SK-N-MC (cell line): ENCODE measurements at regions not wholly inside any gene's neighbourhood (a gene's known extent, or its start where the extent isn't known, plus 50 kb on each side); places are given as distances from the start of the nearest gene placed in this dataset.
A peak's percentile ranks its signal among the peaks of the same experiment; 100 is the strongest.

Source experiments
- DNase-seq: peaks from one replicate; pipeline ENCODE4 v3.0.0-alpha.2; 2011; ENCODE audit warnings: low read depth, low spot score
- H3K27ac ChIP-seq: fragments of 200-600 bp; sonication (generic); 2 replicates; pipeline ENCODE4 v1.5.1; 2016; ENCODE audit warnings: mixed run types
- H3K36me3 ChIP-seq: fragments of 200-600 bp; sonication (generic); 2 replicates; pipeline ENCODE4 v1.6.1; 2017; ENCODE audit warnings: antibody characterized with exemption, low read length, mixed read lengths; ENCODE audit not compliant: insufficient read depth
- H3K4me3 ChIP-seq: fragments of 200-600 bp; sonication (generic); 2 replicates; pipeline ENCODE4 v1.5.1; 2016
- H3K9ac ChIP-seq: fragments of 200-600 bp; sonication (generic); 2 replicates; pipeline ENCODE4 v1.8.0; 2017; ENCODE audit warnings: mixed run types, mixed read lengths; ENCODE audit not compliant: insufficient read length
- H3K9me3 ChIP-seq: fragments of 200-600 bp; sonication (generic); 2 replicates; pipeline ENCODE4 v1.6.1; 2017; ENCODE audit warnings: low read depth, mild to moderate bottlenecking, antibody characterized with exemption, low read length, moderate library complexity, mixed read lengths
- EZH2 ChIP-seq: fragments of 200-600 bp; sonication (generic); IDR thresholded peaks from one replicate; pipeline ENCODE4 v1.6.1; 2017; ENCODE audit warnings: antibody characterized with exemption
- FOXP2 ChIP-seq: optimal IDR thresholded peaks from 2 replicates; pipeline ENCODE3; 2011; ENCODE audit warnings: mild to moderate bottlenecking, moderate library complexity; ENCODE audit not compliant: insufficient read depth; ENCODE audit errors: extremely low read length, control extremely low read depth
- POLR2AphosphoS5 ChIP-seq: IDR thresholded peaks from 2 replicates; pipeline ENCODE4 v1.6.1; 2012; ENCODE audit warnings: mild to moderate bottlenecking, low read depth, low read length, borderline replicate concordance

DNA sequence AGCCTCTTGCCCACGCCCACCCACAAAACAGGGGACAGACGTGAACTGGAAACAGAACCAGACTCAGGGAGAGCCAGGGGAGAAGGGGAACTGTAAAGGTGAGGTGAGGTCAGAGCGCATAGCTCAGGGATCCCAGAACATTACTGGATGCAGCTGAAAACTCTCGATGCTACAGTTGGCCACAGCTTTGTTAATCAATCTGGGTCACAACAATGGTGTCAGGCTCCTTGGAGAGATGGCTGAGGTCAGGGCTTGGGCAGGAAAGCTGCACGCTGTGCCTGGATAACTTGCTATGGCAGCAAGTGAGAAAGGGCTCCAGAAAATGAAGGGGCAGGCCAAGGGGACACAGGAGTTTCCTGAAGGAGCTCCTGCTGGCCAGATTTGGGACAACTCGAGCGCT is 263.3 kb downstream of the TFCP2L1 start:
- Histone ChIP-seq H3K4me3 (no peak overlapping the region), H3K36me3 (no peaks in the 10 kb centered on the region), H3K27ac (no peak overlapping the region), H3K9ac (no peak overlapping the region), H3K9me3 (no peaks in the 10 kb centered on the region)
- TF ChIP-seq POLR2AphosphoS5 = no peak
- TF ChIP-seq EZH2 = no peak
- TF ChIP-seq FOXP2 = no peak
- DNase-seq = no peak

DNA sequence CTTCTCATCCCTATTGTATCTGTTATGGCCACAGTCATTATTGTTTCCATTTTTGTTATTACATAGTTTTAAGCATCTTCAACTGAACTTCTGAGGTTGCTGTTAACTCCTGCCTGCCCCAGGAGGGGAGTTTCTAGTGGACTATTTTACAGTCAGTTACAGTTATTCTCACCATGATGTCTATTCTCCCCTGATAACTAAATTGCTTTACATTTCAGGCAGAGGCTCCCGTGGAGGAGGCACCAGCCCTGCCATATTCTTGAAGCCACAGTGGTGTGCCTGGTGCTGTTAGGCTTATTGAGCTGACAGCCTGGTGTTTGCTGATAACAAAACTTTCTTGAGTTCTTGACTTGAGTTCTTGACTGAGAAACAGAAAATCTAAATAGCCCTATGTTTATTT is 256.4 kb downstream of the TFCP2L1 start:
- H3K4me3 ChIP-seq = no peak overlapping the region
- H3K9me3 ChIP-seq = no peaks in the 10 kb centered on the region
- no peak overlapping the region for H3K27ac ChIP-seq
- no peak for TF ChIP-seq POLR2AphosphoS5
- TF ChIP-seq FOXP2 = no peak
- no peak overlapping the region for H3K9ac ChIP-seq
- H3K36me3 ChIP-seq = no peaks in the 10 kb centered on the region
- no peak for DNase-seq

DNA sequence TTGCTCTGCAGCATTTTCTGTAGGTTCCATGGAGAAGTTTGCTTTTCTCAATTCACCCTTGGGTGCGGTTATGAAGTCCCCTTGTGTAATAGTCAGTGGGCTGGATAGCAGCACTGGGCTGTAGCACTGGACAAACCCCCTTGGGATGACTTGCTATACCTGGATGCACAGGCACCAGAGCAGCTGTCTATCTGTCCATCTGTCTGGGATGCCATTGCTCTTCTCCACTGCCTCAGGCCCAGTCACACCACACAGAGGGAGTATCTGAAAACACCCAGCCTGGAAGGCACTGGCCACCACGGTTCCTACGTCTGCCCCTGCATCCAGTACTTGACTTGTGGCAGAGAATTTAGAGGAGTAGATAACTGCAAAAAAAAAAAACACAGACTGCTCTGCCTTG is 254.5 kb downstream of the TFCP2L1 start:
- DNase-seq = no peak
- Histone ChIP-seq H3K9me3 (no peaks in the 10 kb centered on the region), H3K4me3 (no peak overlapping the region), H3K9ac (no peak overlapping the region), H3K27ac (no peak overlapping the region), H3K36me3 (no peaks in the 10 kb centered on the region)
- TF ChIP-seq FOXP2 = no peak

DNA sequence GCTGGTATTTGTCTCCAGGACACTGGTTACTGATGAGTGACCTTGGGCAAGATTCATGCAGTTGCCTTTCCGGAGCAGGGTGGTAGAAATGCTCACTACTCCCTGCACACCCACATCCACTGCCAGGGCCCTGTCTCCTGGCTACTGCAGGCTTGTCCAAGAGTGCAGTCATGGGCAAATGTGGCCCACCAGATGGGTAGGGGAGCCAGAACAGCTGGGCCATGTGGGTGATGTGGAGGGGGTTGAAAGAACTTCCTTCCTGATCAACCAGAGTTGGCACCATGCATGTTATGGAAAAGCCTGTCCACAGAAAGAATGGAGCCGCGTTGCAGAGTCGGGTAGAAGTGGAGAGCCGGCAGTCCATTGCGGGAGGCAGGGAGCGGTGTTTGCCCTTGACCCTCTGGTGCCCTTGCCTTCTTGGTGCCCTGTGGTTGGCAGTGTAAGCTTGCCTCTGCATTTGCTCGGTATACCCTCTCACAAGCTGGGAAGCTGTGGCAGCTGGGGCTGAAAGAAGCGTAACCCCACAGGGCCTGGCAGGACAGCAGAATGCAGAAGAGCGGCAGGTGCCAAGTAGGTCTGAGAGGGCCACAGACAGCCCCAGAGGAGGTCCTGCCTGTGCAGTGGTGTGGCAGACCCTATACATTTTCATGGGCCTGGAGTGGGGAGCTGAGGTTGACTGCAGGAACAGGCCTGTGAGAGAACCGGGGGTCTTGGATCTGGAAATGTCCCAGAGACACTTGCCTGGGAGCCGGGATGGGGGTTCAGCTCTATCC is 253.2 kb downstream of the TFCP2L1 start:
- H3K9me3 ChIP-seq = no peaks in the 10 kb centered on the region
- no peak overlapping the region for H3K4me3 ChIP-seq
- no peak overlapping the region for H3K9ac ChIP-seq
- H3K27ac ChIP-seq = no peak overlapping the region
- TF ChIP-seq POLR2AphosphoS5 (no peak), FOXP2 (no peak), EZH2 (no peak)
- H3K36me3 ChIP-seq = no peaks in the 10 kb centered on the region
- no peak for DNase-seq

DNA sequence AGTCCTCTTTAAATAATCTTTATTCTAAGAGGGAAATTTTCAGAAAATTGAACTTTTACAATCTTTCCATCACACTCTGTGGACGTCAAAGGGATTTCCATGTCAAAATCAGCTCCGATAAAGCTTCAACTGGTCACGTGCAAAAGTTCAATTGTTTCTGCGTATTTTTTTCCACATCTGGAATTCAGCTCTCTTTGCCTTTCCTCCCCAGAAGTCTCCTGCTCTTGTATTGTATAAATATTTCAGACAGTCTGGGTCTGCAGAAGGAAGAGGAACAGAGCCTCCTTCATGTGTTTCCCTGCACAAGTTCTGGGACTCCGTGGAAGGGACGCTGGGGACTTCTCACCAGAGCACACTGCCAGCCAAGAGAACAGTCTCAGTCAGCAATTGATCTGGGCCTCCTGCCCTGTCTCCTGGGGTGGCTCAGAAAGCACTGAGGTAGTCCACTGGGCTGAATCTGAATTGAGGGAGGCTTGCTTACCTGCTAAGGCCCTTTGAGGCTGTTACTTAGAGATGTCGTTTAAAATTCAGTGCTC is 251.5 kb downstream of the TFCP2L1 start:
- H3K36me3 ChIP-seq = no peaks in the 10 kb centered on the region
- TF ChIP-seq FOXP2 = no peak
- TF ChIP-seq POLR2AphosphoS5 = no peak
- no peak for TF ChIP-seq EZH2
- no peaks in the 10 kb centered on the region for H3K9me3 ChIP-seq
- H3K9ac ChIP-seq = no peak overlapping the region
- no peak overlapping the region for H3K4me3 ChIP-seq
- no peak for DNase-seq
- H3K27ac ChIP-seq = no peak overlapping the region

DNA sequence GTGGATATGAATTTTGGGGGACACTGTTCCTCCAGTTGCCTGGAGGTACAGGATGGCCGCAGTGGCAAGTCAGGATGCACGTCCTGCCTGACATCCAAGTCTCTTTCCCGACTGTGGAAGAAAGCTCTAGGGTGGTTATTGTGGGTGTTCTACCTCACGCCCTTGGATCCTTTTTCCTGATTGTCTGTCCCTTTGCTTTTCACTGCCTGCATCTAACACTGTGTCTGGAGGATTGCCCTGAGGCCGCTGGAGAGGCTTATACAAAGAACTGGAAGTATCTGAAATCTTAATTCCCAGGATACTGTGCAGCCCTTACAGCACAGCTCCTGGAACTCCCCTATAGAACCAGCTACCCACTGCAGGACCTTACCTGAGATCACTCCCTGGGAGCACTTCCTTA is 250.5 kb downstream of the TFCP2L1 start:
- Histone ChIP-seq H3K4me3 (no peak overlapping the region), H3K36me3 (no peaks in the 10 kb centered on the region), H3K9me3 (no peaks in the 10 kb centered on the region), H3K27ac (no peak overlapping the region), H3K9ac (no peak overlapping the region)
- no peak for DNase-seq
- TF ChIP-seq POLR2AphosphoS5 = no peak

DNA sequence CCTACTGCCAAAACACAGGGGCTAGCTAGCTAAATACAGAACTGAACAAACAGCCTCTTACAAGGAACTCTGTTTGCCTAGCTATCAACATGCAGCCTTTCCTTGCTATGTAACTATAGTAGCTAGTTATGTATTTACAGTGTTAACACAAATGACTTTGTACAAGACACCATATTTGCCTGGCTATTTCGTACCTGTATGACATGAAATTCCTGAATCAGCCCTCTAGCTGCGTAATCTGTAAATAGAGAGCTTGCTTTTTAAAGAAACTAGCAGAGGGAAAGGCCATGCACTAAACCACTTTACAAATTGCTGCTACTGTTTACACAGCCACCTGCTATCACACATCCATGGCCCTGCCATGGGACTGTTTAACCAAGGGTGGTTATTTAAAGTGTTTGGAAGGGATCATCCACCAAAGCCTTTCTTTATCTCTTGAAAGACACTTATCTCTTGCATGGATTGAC is 248.7 kb downstream of the TFCP2L1 start:
- no peak overlapping the region for H3K9ac ChIP-seq
- H3K9me3 ChIP-seq = no peaks in the 10 kb centered on the region
- no peak overlapping the region for H3K27ac ChIP-seq
- no peak for DNase-seq
- no peaks in the 10 kb centered on the region for H3K36me3 ChIP-seq
- no peak overlapping the region for H3K4me3 ChIP-seq
- TF ChIP-seq EZH2 (no peak), POLR2AphosphoS5 (no peak), FOXP2 (no peak)

DNA sequence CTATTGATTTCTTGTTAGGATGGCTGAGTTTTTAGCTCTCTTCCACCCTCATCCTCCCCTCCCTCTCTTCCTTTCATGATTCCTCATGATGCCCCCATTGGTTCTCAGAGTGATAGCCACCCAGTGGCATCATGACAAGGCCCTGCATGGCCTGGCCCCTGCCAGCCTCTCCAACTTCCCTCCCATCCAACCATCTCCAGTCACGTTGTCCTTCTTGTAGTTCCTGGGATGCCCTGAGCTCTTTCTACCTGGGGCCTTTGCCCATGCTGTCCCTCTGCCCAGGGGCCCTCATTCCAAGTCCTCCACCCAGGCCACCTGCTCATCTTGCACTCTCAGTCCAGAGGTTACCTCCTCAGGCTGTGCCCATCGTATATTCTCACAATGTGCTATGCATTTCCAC is 247.5 kb downstream of the TFCP2L1 start:
- Histone ChIP-seq H3K27ac (no peak overlapping the region), H3K36me3 (no peaks in the 10 kb centered on the region), H3K4me3 (no peak overlapping the region), H3K9me3 (no peaks in the 10 kb centered on the region), H3K9ac (no peak overlapping the region)
- TF ChIP-seq FOXP2 = no peak
- no peak for TF ChIP-seq EZH2
- TF ChIP-seq POLR2AphosphoS5 = no peak
- DNase-seq = no peak

DNA sequence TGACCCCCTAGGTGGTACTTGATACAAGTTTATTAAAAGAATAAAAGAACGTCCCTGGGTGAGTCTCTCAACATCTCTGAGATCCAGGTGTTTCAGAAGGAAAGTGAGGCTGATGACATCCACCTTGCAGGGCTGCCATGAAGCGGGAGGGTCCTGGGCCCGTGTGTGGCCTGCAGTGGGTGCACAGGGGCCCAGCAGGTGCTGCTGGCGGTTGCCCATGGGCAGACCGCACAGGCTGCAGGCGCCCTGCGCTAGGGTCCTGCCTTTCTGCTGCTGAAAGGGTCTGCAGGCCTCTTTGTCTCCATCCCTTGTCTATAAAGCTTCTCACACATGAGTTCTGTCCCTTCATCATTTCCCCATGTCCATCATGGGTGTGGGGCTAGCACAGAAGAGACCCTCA is 247.0 kb downstream of the TFCP2L1 start:
- Histone ChIP-seq H3K4me3 (no peak overlapping the region), H3K27ac (peak overlapping the region; percentile 95; the same call in 1 of the 2 replicates), H3K9ac (no peak overlapping the region), H3K36me3 (no peaks in the 10 kb centered on the region), H3K9me3 (no peaks in the 10 kb centered on the region)
- no peak for DNase-seq
- TF ChIP-seq EZH2 = no peak
- no peak for TF ChIP-seq FOXP2
- TF ChIP-seq POLR2AphosphoS5 = no peak
